ENCODE measurements at regions not wholly inside any gene's neighbourhood (a gene's known extent, or its start where the extent isn't known, plus 50 kb on each side); places are given as distances from the start of the nearest gene placed in this dataset.
A peak's percentile ranks its signal among the peaks of the same experiment; 100 is the strongest.

- Histone ChIP-seq H3K4me1 (ENCODE audit: control insufficient read depth in 1 of 2, extremely low read depth in 1 of 2, insufficient read depth in 2 of 2, low read length in 2 of 2) (no peaks in the 10 kb centered on the region), H3K27ac (ENCODE audit: low read length) (no peak overlapping the region), H3K36me3 (ENCODE audit: control insufficient read depth in 2 of 2, extremely low read depth in 1 of 2, insufficient read depth in 1 of 2, low read length in 1 of 2) (no peaks in the 10 kb centered on the region), H3K27me3 (replicated peaks in 1 of 2; ENCODE audit: control insufficient read depth in 2 of 2, extremely low read depth in 1 of 2, insufficient read depth in 2 of 2, low read length in 1 of 2) (peaks cover 0 to 6% of the 10 kb centered on the region in 2 experiments), H3K9me3 (no peaks in the 10 kb centered on the region), H3K4me3 (ENCODE audit: control insufficient read depth in 1 of 2, extremely low read depth in 1 of 2, low read length in 1 of 2) (no peak overlapping the region)
- Mint-ChIP-seq H3K4me3 (no peak overlapping the region), H3K27me3 (peaks cover 9 to 18% of the 10 kb centered on the region in 2 donors), H3K4me1 (peaks cover 0 to 8% (median 5%) of the 10 kb centered on the region in 3 donors), H3K9me3 (no peaks in the 10 kb centered on the region), H3K36me3 (no peaks in the 10 kb centered on the region), H3K27ac (no peak overlapping the region)
- CTCF ChIA-PET, result interaction anchor here in 1 of 2 donors (0.6 kb wide), 1 partner anchor 90 kb away, joined by 3 read pairs; no protein-coding TSS in a partner anchor
- DNase-seq, result no peak
- POLR2A ChIA-PET, result no interaction called here
- 79% methylated on average over 2 of the region's 7 CpGs for WGBS (ENCODE audit: insufficient coverage)
- ATAC-seq (replicated peaks in 1 of 4), result peak in 1 of 4 experiments; percentile 34
These were observed 85.0 kb downstream of the NUF2 start for GRCh38 chr1:163406772-163407171.

GRCh38 chr1:163408262-163408661, 86.5 kb downstream of the NUF2 start:
- Mint-ChIP-seq H3K27ac (no peak overlapping the region), H3K9me3 (no peaks in the 10 kb centered on the region), H3K4me1 (peaks cover 0 to 8% (median 5%) of the 10 kb centered on the region in 3 donors), H3K27me3 (peaks cover 6 to 18% of the 10 kb centered on the region in 2 donors), H3K36me3 (no peaks in the 10 kb centered on the region), H3K4me3 (no peak overlapping the region)
- Histone ChIP-seq H3K9me3 (no peaks in the 10 kb centered on the region), H3K27me3 (replicated peaks in 1 of 2; ENCODE audit: control insufficient read depth in 2 of 2, extremely low read depth in 1 of 2, insufficient read depth in 2 of 2, low read length in 1 of 2) (peaks cover 0 to 5% of the 10 kb centered on the region in 2 experiments), H3K36me3 (ENCODE audit: control insufficient read depth in 2 of 2, extremely low read depth in 1 of 2, insufficient read depth in 1 of 2, low read length in 1 of 2) (no peaks in the 10 kb centered on the region), H3K27ac (ENCODE audit: low read length) (no peak overlapping the region), H3K4me1 (ENCODE audit: control insufficient read depth in 1 of 2, extremely low read depth in 1 of 2, insufficient read depth in 2 of 2, low read length in 2 of 2) (no peaks in the 10 kb centered on the region), H3K4me3 (ENCODE audit: control insufficient read depth in 1 of 2, extremely low read depth in 1 of 2, low read length in 1 of 2) (no peak overlapping the region)
- 94% methylated on average over 16 of the region's 24 CpGs for whole genome bisulfite sequencing (ENCODE audit: insufficient coverage)
- ChIA-PET POLR2A (no interaction called here), CTCF (no interaction called here)
- DNase-seq (no peak), ATAC-seq (replicated peaks in 1 of 4) (no peak)

DNA sequence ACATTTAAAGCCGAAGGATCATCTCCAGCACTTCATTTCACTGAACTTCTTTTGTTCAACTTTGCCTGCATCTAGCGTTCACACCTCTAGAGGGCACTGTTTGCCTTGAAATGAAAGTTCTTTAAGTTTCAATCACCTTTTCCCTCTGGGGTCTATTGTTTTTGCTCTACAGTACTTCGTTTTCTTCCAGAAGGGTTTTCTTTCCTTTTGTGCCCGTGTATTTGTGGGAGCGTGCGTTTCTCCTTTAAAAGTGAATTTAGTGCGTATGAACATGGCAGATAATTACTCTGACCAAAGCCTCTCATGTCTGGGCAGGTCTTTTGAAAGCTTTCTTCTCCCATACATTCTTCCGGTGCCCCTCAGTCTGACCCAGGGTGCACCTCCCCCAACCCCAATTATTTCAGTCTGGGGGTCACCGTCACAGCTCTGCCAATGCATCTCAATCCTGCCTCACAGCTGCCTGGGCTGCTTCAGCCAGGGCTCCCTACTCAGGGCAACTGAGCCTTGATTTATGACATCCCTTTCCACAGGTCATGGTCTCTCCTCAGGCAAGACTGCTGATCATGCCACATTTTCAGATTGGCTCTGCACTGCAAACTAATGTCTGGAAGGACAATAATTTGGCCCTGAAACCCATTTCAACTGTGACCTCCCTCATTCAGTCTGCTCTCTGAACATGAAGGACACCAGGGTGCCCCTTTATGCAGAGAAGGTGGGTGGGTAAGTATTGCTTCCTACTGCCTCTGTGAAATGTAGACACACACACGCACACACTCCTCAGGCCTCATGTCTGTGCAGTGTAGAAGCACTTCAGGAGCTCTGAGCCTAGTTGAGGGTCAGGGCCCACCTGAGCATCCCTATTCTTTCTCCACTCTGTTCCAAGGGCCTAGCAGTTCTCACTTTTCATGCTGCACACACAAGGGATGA, 88.6 kb downstream of the NUF2 start:
- Histone ChIP-seq H3K36me3 (ENCODE audit: control insufficient read depth in 2 of 2, extremely low read depth in 1 of 2, insufficient read depth in 1 of 2, low read length in 1 of 2) (no peaks in the 10 kb centered on the region), H3K9me3 (no peaks in the 10 kb centered on the region), H3K27ac (ENCODE audit: low read length) (no peak overlapping the region), H3K4me1 (ENCODE audit: control insufficient read depth in 1 of 2, extremely low read depth in 1 of 2, insufficient read depth in 2 of 2, low read length in 2 of 2) (no peaks in the 10 kb centered on the region), H3K27me3 (replicated peaks in 1 of 2; ENCODE audit: control insufficient read depth in 2 of 2, extremely low read depth in 1 of 2, insufficient read depth in 2 of 2, low read length in 1 of 2) (peaks cover 0 to 5% of the 10 kb centered on the region in 2 experiments), H3K4me3 (ENCODE audit: control insufficient read depth in 1 of 2, extremely low read depth in 1 of 2, low read length in 1 of 2) (no peak overlapping the region)
- Mint-ChIP-seq H3K4me3 (no peak overlapping the region), H3K36me3 (no peaks in the 10 kb centered on the region), H3K27me3 (peaks cover 5 to 21% of the 10 kb centered on the region in 2 donors), H3K27ac (no peak overlapping the region), H3K9me3 (no peaks in the 10 kb centered on the region), H3K4me1 (peaks cover 0 to 8% (median 5%) of the 10 kb centered on the region in 3 donors)
- ATAC-seq (replicated peaks in 1 of 4) (no peak), DNase-seq (peak in 10 of 35 experiments; percentile 0 to 26 (median 4))
- CTCF ChIA-PET, result no interaction called here
- POLR2A ChIA-PET, result no interaction called here
- WGBS (ENCODE audit: insufficient coverage), result 29% methylated on average over 4 of the region's 10 CpGs

DNA sequence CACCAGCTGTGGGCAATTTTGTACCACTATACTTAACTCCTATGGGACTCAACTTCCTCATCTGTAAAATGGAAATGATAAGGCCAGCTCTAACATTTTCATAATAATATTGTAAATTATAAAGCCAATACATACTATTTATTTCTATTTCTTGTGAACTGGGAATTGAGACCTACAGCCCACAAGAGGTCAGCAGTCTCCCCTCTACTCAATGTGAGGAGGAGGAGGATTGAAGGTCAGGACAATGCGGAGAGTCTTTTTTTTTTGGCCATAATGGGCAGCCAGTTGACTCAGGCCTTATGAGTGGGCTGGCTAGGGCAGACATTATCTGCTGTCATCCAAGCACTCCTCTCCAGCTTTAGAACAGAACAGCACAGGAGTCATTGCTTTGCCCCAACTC, 90.5 kb downstream of the NUF2 start:
- POLR2A ChIA-PET, result no interaction called here
- H3K9me3 ChIP-seq, result no peaks in the 10 kb centered on the region
- peaks cover 0 to 5% of the 10 kb centered on the region in 2 experiments for H3K27me3 ChIP-seq (replicated peaks in 1 of 2; ENCODE audit: control insufficient read depth in 2 of 2, extremely low read depth in 1 of 2, insufficient read depth in 2 of 2, low read length in 1 of 2)
- H3K4me1 ChIP-seq (ENCODE audit: control insufficient read depth in 1 of 2, extremely low read depth in 1 of 2, insufficient read depth in 2 of 2, low read length in 2 of 2), result no peaks in the 10 kb centered on the region
- Mint-ChIP-seq H3K36me3 (no peaks in the 10 kb centered on the region), H3K4me1 (peaks cover 0 to 8% (median 5%) of the 10 kb centered on the region in 3 donors), H3K4me3 (no peak overlapping the region), H3K27ac (no peak overlapping the region), H3K27me3 (peaks cover 7 to 32% of the 10 kb centered on the region in 2 donors), H3K9me3 (no peaks in the 10 kb centered on the region)
- CTCF ChIA-PET, result no interaction called here
- H3K36me3 ChIP-seq (ENCODE audit: control insufficient read depth in 2 of 2, extremely low read depth in 1 of 2, insufficient read depth in 1 of 2, low read length in 1 of 2), result no peaks in the 10 kb centered on the region
- no CpG with 5 or more reads among the region's 1 CpG for WGBS (ENCODE audit: insufficient coverage)
- ATAC-seq (replicated peaks in 1 of 4) (no peak), DNase-seq (no peak)
- no peak overlapping the region for H3K27ac ChIP-seq (ENCODE audit: low read length)
- no peak overlapping the region for H3K4me3 ChIP-seq (ENCODE audit: control insufficient read depth in 1 of 2, extremely low read depth in 1 of 2, low read length in 1 of 2)

DNA sequence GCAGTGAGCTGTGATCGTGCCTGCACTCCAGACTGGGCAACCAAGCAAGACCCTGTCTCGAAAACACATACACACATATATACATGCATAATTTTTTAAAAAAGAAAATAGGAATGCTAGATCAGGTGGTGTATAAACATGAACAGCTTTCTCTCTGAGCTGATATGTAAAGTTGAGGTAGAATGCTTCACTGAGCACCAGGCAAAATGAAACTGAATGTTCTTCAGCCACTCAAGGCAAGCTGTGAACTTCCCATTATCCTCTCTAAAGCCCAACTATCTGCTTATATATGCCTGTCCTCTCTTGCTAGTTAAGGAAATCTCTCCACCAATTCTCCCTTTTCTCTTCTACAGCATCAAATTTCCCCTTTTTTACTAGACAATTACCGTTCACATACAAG, 93.0 kb downstream of the NUF2 start:
- no CpG with 5 or more reads among the region's 3 CpGs for WGBS (ENCODE audit: insufficient coverage)
- no peak for DNase-seq
- no peak overlapping the region for H3K27ac Mint-ChIP-seq
- H3K4me3 Mint-ChIP-seq, result no peak overlapping the region
- Histone ChIP-seq H3K27me3 (replicated peaks in 1 of 2; ENCODE audit: control insufficient read depth in 2 of 2, extremely low read depth in 1 of 2, insufficient read depth in 2 of 2, low read length in 1 of 2) (peaks cover 0 to 2% of the 10 kb centered on the region in 2 experiments), H3K9me3 (no peaks in the 10 kb centered on the region), H3K36me3 (ENCODE audit: control insufficient read depth in 2 of 2, extremely low read depth in 1 of 2, insufficient read depth in 1 of 2, low read length in 1 of 2) (no peaks in the 10 kb centered on the region), H3K27ac (ENCODE audit: low read length) (no peak overlapping the region), H3K4me1 (ENCODE audit: control insufficient read depth in 1 of 2, extremely low read depth in 1 of 2, insufficient read depth in 2 of 2, low read length in 2 of 2) (no peaks in the 10 kb centered on the region), H3K4me3 (ENCODE audit: control insufficient read depth in 1 of 2, extremely low read depth in 1 of 2, low read length in 1 of 2) (no peak overlapping the region)
- ChIA-PET POLR2A (interaction anchor here in 1 of 2 donors (0.5 kb wide), 1 partner anchor 386 kb away, joined by 3 read pairs; no protein-coding TSS in a partner anchor), CTCF (interaction anchor here in 1 of 2 donors (0.6 kb wide), 1 partner anchor 1373 kb away, joined by 3 read pairs; no protein-coding TSS in a partner anchor)
- peaks cover 0 to 8% (median 5%) of the 10 kb centered on the region in 3 donors for H3K4me1 Mint-ChIP-seq
- ATAC-seq (replicated peaks in 1 of 4), result no peak
- H3K36me3 Mint-ChIP-seq, result no peaks in the 10 kb centered on the region
- H3K9me3 Mint-ChIP-seq, result no peaks in the 10 kb centered on the region
- H3K27me3 Mint-ChIP-seq, result peaks cover 10 to 28% of the 10 kb centered on the region in 2 donors

DNA sequence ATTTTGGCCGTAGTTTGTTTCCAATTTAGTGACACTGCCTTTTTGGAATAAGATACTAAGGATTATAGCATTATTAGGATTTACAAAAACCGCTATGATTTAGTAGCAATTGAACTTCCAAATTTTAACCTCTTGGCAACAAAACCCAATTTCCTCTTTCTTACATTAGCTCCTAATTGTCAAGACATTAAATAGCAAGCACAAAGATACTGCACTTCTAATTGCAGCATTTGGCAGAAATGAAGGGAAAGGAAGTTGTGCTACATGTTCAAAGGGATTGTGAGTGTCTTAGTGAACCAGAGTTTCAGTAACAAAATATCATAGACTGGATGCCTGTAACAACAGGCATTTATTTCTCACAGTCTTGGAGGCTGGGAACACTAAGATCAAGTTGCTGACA, 99.9 kb downstream of the NUF2 start:
- no peaks in the 10 kb centered on the region for H3K36me3 Mint-ChIP-seq
- peaks cover 6 to 11% of the 10 kb centered on the region in 2 donors for H3K27me3 Mint-ChIP-seq
- ChIA-PET POLR2A (no interaction called here), CTCF (no interaction called here)
- Histone ChIP-seq H3K27me3 (replicated peaks in 1 of 2; ENCODE audit: control insufficient read depth in 2 of 2, extremely low read depth in 1 of 2, insufficient read depth in 2 of 2, low read length in 1 of 2) (peaks cover 0 to 3% of the 10 kb centered on the region in 2 experiments), H3K4me1 (ENCODE audit: control insufficient read depth in 1 of 2, extremely low read depth in 1 of 2, insufficient read depth in 2 of 2, low read length in 2 of 2) (no peaks in the 10 kb centered on the region), H3K27ac (ENCODE audit: low read length) (no peak overlapping the region), H3K36me3 (ENCODE audit: control insufficient read depth in 2 of 2, extremely low read depth in 1 of 2, insufficient read depth in 1 of 2, low read length in 1 of 2) (no peaks in the 10 kb centered on the region), H3K4me3 (ENCODE audit: control insufficient read depth in 1 of 2, extremely low read depth in 1 of 2, low read length in 1 of 2) (no peak overlapping the region), H3K9me3 (peaks cover 2% of the 10 kb centered on the region)
- ATAC-seq (replicated peaks in 1 of 4) (no peak), DNase-seq (no peak)
- no CpG with 5 or more reads among the region's 2 CpGs for WGBS (ENCODE audit: insufficient coverage)
- H3K27ac Mint-ChIP-seq, result no peak overlapping the region
- no peaks in the 10 kb centered on the region for H3K9me3 Mint-ChIP-seq
- no peaks in the 10 kb centered on the region for H3K4me1 Mint-ChIP-seq
- no peak overlapping the region for H3K4me3 Mint-ChIP-seq
